Inflammatory macrophage treated with lipopolysaccharide for 4 hours (primary cell): ENCODE measurements at regions not wholly inside any gene's neighbourhood (a gene's known extent, or its start where the extent isn't known, plus 50 kb on each side); places are given as distances from the start of the nearest gene placed in this dataset.

Experiments
- DNase-seq: peaks from one replicate; pipeline ENCODE4 v3.0.0-alpha.2; 2020

DNA sequence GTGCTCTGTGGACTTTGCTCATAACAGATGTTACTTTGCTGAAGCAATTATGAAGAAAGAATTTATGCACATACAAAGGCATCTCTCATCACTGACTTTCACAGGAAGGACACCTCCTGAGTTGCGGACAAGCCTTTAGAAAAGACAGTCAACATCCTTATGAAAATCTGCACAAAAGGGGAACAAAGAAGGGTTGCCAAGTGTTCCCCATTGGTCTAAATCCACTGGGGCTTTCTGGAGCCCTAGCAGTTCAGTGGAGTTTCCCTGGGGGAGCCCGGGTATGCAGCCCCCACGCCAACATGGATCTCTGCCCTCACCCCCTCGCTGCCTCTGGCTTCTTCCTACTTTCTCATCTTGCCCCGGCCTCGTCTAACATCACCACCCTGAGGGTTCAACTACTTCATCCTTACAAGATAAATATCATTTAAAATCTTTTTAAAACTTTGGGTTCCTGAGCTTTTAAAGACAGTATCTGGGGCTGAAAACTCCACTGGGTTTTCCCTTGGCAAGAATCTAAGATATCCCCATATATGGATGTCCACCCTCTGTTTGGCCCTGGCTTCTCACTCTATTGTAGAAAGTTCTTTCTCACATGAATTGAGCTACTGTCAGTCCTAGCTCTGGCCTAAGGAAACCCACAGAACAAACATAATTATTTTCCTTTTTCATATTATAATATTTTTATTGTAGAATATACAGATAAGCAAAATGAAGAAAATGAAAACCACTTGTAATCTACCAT lies 207.9 kb upstream of the RGMA start:
- DNase-seq = no peak

DNA sequence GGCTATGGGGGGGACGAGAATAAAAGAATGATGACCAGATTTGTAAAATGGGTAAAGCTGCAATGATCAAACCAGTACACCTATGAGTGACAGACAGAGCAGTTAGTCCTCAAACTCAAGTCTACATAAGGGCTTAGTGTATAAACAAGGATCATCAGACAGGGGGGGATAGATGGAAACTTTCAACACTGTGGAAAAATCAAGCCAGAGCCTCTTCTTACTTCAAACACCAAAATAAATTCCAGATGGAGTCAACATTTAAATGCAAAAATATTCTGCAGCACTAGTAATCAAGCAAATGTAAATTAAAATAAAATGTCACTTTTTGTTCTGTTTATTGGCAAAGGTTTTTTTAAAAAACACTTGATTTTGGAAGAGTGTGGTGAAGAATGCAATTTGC lies 205.9 kb upstream of the RGMA start:
- no peak for DNase-seq

DNA sequence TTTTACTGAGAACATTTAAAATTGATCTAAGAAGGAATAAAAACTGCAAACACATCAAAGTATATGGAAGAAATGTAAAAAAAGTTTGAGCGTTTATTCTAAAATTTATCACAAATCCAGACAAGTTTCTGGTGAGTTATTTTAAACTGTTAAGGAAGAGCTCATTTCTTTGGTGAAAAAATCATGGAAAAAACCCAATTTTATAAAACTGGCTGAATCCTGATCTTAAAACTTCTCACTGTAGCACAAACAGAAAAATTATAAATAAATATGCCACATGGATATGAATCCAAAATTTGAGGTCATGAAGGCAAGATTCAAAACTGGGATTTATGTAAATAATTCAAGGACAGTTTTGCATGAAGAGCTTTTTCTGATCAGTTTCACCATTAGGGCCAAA lies 205.1 kb upstream of the RGMA start:
- no peak for DNase-seq

DNA sequence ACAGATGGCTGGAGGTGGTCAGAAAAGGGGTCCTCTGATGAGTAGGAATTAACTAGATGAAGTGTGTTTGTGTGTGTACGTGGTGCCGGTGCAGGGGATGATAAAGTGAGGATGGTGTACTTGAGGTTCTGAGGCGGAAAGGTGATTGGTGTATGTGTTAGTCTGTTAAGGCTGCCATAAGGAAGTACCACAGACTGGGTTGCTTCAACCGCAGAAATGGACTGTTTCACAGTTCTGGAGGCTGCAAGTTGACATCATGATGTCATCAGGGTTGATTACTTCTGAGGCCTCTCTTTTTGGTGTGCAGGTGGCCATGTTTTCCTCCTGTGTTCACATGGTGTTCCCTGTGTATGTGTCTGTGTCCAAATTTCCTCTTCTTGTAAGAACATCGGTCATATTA lies 202.4 kb upstream of the RGMA start:
- DNase-seq = no peak

DNA sequence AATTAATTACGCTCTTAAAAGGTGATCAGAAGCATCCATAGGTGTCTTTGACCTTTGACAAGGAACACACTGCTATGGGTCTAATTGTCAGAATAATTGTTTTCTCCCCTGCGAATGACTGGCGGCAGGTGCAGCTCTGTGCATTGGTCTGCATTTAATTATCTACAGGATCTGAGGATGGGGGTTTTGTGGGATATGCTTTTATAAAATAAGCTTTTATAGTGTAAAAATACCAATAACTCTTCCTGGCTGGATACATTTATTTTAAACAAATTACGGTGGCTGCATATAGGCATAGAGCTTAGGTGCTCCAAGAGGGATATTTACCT lies 201.6 kb upstream of the RGMA start:
- DNase-seq = no peak

DNA sequence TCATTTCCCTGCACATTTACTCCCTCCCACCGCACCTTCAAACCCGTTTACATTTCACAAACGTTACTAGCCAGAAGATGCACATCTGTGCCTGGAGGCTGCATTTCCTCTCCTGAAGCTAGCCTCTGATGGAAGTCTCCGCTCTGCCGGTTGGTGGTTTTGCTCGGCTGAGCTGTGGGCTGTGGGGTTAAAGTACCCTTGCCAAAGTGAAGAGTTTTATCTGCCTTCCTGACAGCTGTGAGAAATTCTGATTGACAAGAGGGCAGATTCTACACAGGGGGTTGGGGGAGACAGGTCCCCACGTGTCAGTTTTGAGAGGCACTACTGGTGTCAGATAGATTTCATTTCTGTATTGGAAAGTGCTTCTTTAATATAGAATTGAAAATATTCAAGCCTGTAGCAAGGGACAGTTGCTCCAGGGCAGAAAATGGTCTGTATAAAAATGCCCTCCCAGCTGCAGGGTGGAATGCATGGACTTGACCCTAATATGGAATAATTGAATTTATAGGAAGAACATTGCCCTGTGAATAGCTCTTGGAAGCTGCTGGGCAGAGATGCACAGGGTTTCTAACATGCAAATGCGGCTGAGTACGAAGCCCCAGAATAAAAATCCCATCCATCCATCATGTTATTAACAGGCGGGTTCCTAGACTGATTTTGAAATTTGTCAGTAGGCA lies 201.1 kb upstream of the RGMA start:
- no peak for DNase-seq

DNA sequence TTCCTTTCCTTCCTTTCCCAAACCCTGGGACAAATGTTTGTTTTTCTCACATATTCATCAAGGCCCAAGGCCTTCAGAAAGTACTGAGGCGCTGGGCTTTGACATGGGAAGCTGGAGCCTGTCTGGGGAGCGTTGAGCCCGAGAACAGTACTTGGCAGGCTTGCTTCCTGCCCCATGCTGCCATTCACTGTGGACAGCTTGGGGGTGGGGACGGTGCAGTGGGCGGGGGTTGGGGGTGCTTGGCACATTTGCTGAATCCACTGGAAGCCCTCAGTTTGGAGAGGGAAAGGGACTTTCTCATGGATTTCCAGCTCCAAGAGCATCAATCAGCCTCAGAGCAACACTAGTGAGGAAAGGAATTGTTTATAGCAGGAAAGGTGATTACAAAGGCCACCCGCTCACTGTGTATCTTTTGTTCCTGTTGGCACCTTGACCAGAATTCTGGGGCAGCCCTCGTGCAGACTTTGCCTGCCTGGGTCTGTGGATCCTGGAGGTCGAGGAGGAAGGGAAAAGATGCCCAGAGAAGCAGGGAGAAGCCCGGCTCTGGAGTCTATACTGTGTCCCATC lies 199.8 kb upstream of the RGMA start:
- no peak for DNase-seq

DNA sequence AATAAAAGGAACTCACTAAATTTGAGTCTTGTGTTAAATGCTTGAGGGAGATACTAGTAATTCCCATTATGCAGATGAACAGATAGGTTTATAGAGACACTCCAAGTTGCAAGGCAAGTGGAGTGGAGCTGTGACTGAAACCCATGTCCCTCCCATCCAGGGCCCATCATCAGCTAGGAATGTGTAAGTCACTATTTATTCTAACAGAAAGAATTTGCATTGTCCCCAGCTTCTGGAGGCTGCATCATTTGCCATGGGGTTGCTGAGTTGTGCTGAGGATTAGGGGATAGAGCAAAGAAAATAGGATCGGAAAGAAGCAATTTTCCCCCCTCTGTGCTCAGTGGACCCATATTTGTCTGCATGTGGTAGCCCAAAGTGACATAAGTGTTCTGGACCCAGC lies 197.4 kb upstream of the RGMA start:
- DNase-seq = no peak

DNA sequence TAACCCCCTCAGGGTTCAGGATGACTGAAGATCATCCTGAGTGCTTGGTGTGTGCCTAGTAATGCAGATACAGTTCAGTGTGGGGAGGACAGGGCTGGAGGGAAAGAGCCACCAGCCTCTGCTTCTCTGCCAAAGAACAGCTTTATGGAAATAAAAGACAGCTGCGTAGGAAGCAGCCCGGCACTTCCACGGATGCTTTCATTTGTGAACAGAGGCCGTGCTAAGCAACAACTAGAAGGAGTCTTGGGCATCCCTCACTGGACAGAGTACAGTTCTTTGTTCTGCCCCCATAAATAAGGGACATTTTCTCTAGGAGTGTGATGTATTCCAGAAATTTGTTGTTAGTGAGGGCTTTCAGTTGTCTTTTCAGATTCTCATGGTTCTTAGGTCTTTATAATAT lies 194.8 kb upstream of the RGMA start:
- no peak for DNase-seq

DNA sequence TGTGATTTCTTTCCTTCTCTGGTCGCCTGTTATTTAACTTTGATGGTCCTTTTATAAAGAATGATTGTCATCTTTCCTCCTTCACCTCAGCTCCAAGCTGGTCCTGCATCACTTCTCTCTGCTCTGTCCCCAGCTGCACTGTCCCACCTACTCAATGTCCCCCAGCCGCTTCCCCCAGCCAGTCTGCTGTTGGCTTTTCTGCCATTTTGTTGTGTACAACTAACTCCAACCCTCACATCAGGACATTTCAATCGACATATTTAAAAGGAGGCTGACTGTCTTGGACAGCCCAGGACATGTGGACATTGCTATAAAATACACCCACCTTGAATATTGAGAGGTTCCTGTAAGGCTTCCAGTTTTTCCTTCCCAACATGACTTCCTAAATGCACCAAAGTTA lies 193.8 kb upstream of the RGMA start:
- no peak for DNase-seq

DNA sequence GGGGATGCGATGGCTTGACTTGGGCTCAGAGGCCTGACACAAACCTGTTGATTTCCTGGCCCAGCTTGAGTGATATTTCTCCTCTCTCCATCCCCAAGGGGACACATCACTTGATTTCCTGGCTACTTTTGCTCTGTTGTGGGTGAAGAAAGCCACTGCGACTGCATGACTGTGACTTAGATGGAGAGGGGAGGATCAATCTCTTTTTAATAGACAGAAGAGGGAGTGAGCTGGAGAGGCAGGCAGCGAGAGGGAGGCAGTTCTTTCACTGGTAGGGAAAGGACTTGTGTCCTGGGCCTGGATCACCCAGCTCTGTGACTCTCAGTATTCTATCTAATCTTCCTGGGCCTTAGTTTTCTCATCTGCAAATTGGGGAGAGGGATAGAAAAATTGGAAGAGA lies 189.8 kb upstream of the RGMA start:
- DNase-seq = no peak

DNA sequence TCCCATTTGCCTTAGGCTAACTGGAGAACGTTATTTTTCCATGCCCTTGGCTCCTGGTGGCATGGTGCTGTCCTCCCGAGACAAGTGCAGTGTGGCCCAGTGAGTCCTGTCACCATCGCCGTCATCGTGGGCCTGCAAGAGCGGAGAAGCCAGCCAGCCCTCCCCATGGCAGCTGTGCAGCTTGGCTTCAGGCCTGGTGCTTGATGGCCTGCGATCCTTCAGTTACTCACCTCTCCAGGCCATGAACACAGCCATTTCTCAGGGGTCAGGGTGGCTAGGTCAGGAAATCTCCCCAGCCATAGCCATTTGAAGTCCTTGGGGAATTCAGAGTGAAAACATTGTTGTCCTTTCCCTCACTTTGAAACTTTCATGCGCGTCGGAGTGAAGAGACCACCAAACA lies 189.0 kb upstream of the RGMA start:
- no peak for DNase-seq

DNA sequence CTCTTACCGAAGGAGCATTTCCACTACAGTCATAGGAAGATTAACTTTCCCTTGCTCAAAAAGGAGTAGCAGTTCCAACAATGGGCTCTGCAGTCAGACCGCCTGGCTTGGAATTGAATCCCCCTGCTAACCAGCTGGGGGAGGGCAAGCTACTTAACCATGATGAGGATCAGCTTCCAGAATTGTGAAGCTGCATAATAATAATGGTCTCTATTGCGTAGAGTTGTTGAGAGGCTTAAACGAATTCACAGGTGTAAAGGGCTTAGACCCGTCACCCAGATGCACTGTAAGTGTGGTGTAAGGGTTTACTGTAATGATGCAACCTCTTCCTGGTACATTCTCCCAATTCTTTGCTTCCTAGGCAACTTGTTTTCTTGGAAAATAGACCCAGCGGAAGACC lies 185.2 kb upstream of the RGMA start:
- no peak for DNase-seq

DNA sequence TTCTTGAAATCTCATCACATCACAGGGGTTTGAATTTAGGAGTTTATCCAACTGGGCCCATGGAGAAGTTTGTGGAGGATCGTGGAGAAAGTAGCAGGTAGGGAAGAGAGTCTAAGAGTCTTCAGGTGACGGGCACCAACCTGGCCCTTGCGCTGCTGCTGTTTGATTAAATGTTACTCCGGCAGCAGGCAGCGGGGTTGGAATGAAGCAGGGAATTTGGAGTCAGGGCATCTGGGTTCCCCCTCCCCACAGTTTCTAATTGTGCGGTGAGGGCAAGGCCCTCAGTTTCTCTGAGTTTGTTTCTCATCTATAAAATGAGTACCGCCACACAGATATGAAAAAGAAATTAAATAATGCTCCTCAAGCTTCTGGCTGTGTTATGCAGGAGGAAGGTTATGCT lies 182.9 kb upstream of the RGMA start:
- DNase-seq = no peak

DNA sequence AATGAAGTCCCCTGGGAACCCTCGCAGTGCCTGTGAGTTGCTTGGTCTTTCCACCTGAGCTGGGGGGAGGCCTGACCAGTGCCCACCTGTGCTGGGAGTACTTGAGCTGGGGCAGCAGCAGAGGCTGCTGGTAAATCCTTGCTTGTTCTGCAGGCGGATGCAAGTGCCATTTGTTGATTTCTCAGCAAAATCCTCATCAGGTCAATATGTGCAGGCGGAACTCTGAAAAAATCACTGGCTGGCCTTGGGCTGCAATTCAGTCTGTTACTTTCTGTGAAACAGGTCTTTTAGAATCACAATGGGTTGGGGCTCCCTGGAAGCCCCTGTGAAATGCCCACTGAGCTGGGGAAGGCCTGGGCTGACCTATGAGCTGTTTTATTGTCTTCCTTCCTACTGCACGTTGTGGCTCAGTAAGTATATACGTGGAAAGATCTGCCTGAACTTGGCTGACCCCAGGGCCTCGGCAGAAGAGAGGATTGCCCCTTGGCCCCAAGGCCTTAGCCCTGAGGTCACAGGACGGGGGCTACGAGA lies 182.0 kb upstream of the RGMA start:
- DNase-seq = no peak

DNA sequence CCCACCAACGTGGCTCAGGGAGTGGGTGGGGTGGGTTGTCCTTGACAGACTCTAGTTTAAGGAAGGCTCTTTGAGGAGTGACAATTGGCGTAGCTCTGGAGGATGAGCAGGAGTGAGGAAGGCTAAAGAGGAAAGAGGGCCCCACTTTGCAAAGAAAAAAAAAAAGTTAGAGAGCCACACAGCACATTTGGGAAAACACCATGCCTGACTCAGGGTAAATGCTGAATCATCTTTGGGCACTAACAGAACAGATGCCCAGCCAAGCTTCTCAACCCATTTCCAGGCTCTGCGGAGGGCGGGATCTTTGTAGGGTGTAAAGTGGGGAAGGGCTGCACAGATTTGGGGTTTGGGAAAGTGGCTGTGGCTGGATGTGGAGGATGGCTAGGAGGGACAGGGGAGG lies 179.1 kb upstream of the RGMA start:
- DNase-seq = no peak

DNA sequence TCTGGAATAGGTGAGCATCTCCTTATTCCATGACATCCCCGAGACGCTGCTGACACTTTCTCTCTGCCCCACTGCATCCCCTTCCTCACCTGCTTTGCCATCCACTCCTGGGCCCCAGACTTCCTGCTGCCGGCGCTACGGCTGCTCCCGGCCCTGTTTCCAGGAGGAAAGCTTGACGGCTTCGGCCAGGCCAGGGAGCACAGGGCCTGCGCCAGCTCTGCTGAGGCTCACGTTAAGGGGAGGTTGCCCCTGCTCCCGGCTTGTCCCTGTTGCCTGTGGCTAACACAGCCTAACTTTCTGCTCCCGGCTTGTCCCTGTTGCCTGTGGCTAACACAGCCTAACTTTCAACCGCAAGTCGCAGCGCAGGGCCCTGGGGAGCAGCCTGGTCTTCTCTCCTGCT lies 177.3 kb upstream of the RGMA start:
- DNase-seq = no peak

DNA sequence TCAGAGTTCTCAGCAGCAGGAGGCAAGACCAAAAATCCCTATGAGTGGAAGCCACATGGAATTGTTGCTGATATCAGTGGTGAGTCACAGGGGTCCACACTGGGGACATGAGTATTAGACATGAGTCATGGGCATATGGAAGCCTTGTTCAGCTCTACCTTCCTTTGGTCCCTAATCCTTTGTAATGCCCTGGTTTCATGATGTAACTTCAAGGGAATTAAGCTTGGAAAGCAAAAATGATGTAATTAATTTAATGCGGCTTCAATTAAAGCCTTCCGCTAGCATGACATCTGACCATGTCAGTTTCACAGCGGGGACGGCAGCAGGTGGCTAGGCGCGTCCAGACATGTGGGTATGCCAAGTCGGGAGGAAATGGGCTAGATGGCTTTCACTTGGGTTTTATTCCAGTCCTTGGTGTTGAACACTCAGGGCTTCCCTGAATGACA lies 176.1 kb upstream of the RGMA start:
- no peak for DNase-seq

DNA sequence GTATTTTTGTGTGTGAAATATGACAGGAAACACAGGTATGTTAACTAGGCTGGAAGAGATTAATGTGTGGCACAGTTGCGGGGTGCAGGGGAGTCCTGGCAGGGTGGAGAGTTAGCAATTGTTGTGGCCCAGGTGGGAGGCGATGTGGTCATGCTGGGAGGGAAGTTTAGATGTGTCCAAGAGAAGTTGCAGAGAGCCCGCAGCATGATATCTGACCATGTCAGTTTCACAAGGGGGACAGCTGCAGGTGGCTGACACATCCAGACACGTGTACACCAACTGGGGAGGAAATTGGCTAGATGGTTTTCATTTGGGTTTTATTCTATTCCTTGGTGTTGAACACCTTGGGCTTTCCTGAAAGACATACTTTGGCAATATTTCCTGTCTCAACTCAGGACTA lies 172.8 kb upstream of the RGMA start:
- DNase-seq = no peak

DNA sequence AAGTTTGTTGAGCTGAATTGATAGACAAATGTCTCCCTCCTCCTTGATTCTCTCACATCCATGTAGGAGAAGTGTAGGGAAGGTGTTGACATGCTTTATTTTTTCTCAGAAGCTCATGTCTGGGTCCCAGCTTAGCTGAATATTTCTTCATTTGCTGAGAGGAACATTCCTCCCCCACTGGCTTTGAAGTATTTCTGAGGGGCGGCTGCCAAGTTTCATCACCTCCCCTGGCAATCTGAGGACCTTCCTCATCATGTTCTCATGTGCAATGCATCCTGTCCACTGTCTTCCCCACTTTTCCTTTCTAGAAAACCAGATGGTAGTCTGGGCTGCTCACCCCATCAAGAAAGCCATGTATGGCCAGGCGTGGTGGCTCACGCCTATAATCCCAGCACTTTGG lies 168.9 kb upstream of the RGMA start:
- peak; percentile 18 for DNase-seq

DNA sequence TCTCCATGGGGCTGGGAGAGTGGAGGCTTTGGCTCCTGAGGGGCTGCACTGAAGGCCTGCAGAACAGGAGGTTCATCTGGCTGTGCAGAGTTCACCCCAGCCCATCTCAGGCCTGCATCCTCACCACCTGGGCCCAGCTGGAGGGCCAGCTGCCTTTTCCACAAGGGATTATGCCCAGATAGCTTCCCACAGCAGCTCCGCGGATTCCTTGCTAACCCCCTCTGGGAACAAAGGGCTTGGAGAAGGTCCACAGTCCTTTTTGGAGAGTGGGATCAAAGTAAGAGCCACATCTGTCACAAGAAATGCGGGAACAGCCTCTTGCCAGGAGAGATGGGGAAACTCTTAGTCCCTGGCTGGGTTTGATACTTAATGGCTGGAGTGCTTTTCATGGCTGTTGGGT lies 164.7 kb upstream of the RGMA start:
- DNase-seq = no peak

DNA sequence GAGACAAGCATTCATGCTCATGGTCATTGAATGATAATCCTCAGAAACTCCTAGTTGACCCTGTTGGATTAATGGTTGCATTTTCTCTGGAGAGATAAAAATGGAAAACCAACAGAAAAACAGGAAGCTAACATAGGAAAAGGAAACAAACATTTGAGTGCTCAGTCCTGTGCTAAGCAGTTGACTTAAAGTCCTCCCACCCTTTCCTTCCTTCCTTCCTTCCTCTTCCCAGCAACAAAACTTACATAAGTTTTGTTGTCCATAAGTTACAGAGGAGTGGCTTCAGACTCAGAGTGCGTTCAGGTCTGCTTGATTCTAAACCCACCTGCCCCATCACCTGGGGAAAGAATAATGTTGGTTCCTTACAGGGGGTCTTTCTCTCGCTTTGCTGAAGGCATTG lies 163.8 kb upstream of the RGMA start:
- DNase-seq = peak; percentile 40

DNA sequence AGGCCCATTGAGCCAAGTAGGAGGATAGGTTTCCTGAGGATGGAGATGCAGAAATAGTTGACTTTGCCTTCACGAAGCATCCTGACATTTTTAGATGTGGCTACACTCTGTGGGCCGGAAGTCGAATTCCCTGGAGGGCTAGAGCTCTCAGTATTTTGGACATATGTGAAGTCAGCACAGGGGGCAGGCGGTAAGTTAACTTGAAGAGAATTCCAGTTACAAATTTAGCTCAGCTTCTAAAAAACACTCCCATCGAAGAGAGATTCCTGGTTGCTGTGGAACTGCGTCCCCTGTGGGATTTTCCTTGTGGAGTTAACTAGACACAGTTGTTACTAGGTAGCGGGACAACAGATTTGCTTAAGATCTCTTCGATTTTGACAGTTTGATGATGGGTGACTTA lies 161.9 kb upstream of the RGMA start:
- no peak for DNase-seq

DNA sequence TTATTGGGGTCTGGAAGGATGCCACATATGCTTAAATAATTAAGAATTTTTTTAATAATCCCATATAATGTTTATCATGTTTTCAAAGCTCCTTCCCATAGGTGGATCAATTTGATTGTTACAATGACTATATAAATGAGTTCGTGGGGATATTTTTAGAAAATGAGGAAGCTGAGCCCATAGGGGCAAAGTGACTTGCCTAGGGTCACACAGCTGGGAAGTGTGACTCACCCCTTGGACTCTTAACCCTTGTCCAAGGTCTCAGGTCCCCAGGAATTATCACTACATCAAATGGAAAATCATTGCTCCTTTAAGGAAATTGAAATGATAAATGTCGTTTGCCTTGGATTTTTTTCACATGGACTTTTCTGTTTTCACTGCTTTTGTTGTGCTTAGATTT lies 161.2 kb upstream of the RGMA start:
- peak; percentile 71 for DNase-seq

DNA sequence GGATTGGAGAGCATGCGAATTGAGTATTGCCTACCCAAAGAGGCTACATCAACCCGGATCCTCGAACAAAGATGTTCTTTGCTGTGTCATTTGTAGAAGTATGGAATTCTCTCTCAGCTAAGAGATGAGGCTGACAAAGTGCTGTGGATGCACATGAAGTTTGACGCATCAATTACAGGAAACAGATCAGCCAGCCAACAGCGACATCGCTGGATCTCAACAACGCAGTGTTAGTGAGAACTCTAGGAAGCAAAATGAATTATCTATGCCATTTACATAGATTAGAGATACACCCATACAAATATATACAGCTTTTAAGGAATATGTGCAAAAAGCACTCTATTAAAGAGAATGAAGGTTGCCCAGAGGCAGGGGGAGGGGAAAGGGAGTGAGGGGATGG lies 160.6 kb upstream of the RGMA start:
- no peak for DNase-seq
